ENCODE measurements at regions not wholly inside any gene's neighbourhood (a gene's known extent, or its start where the extent isn't known, plus 50 kb on each side); places are given as distances from the start of the nearest gene placed in this dataset.

DNA sequence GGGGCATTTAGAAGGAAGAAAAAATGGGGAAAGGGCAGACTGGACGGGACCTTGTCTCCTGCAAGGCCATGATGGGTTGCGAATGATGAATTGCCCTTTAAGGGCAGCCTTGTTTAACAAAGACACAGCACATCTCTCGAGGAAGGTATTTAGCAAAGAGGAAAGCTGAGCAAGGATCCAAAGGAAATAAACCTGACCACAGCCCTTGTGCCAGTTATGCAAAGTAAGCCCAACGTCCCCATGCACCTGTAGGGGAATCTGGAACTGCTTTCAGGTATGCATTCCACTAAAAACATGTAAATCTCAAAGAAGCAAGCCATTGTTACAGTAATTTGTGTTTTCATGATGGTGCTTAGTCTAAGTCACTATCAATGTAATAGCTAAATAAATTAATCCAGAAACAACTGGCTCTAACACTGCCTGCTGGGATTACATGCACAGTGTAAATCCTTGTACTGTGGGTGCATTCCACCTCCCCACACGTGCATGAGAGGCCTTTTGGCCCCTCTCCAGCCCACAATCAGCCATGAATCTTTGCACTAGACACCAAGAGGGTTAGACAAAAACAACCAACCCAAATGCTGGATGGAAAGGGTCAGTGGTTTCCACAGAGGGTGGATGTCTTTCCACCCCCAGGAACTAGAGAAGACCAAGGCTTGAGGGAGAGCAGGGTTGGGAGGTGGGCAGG is 228.8 kb upstream of the KAZN start:
- Histone ChIP-seq H3K4me3 (no peak overlapping the region), H3K4me1 (peaks cover 0 to 3% of the 10 kb centered on the region in 2 donors), H3K27ac (no peak overlapping the region), H3K9me3 (no peaks in the 10 kb centered on the region), H3K36me3 (no peaks in the 10 kb centered on the region), H3K27me3 (peaks cover 0 to 16% of the 10 kb centered on the region in 2 donors)
- no peak for ATAC-seq
- intact Hi-C loops (cut with DNase I) = no loop called here
- TF ChIP-seq, protein P1, sequence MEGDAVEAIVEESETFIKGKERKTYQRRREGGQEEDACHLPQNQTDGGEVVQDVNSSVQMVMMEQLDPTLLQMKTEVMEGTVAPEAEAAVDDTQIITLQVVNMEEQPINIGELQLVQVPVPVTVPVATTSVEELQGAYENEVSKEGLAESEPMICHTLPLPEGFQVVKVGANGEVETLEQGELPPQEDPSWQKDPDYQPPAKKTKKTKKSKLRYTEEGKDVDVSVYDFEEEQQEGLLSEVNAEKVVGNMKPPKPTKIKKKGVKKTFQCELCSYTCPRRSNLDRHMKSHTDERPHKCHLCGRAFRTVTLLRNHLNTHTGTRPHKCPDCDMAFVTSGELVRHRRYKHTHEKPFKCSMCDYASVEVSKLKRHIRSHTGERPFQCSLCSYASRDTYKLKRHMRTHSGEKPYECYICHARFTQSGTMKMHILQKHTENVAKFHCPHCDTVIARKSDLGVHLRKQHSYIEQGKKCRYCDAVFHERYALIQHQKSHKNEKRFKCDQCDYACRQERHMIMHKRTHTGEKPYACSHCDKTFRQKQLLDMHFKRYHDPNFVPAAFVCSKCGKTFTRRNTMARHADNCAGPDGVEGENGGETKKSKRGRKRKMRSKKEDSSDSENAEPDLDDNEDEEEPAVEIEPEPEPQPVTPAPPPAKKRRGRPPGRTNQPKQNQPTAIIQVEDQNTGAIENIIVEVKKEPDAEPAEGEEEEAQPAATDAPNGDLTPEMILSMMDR (IDR thresholded peaks at IDR 0.05) = no peak
- no peak for DNase-seq

DNA sequence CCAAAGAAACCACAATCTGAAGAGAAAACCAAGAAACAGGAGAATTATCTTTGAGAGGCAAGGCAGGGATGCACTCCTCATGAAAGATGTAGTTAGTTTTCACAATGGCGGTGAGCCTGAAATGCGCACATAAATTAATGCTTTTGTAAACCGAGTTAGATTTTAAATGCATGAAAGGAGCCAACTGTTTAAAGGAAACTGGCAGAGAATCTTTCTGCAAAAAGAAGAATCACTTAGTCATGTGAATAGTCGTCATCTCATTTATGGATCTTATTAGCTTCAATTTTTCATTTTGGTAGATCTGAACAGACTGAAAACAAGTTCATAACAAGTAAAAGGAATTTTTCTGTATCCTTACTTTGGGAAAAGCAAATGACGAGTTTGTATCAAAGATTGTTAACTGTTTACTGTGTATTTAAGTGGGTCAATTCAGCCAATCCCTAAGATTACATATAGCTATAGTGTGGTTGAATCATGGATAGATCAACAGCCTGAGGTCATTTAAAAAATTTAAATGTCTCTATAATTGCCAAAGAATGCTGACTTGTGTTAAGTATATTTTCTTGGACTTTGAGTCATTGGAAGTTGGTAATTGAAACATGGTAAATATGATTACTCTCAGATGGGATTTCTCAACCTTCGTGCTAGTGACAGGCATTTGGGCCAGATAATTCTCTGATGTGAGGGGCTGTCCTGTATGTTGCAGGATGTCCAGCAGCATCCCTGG is 226.6 kb upstream of the KAZN start:
- no peak for ATAC-seq
- DNase-seq = peak in 2 of 4 donors; percentile 27 to 32
- H3K9me3 ChIP-seq = no peaks in the 10 kb centered on the region
- H3K27me3 ChIP-seq = peaks cover 0 to 16% of the 10 kb centered on the region in 2 donors
- no peak overlapping the region for H3K27ac ChIP-seq
- no peaks in the 10 kb centered on the region for H3K36me3 ChIP-seq
- no peak overlapping the region for H3K4me3 ChIP-seq
- TF ChIP-seq, protein P1 (IDR thresholded peaks at IDR 0.05) = no peak
- H3K4me1 ChIP-seq = no peaks in the 10 kb centered on the region
- intact Hi-C loops (cut with DNase I) = no loop called here

DNA sequence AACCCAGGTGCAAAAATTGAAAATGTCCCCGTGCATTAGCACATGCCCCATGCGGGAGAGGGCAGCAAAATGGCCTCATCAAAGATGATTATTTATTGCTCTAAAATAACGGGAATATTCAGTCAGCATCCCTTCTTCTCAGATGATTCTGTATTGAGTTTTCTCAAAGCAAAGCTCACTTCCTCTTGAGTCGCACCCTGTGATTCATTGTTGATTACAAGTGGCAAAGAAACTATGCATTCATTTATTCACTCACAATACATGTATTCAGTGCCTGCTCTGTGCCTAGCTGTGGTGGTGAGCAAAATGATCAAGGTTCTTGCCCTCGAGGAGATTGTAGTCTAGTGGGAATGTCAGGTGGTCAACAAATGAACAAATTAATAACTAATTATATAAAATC is 226.0 kb upstream of the KAZN start:
- Histone ChIP-seq H3K4me3 (no peak overlapping the region), H3K4me1 (no peaks in the 10 kb centered on the region), H3K9me3 (no peaks in the 10 kb centered on the region), H3K27ac (no peak overlapping the region), H3K36me3 (no peaks in the 10 kb centered on the region), H3K27me3 (peaks cover 0 to 10% of the 10 kb centered on the region in 2 donors)
- TF ChIP-seq, protein P1 (IDR thresholded peaks at IDR 0.05) = no peak
- ATAC-seq (no peak), DNase-seq (no peak)
- intact Hi-C loops (cut with DNase I) = no loop called here

DNA sequence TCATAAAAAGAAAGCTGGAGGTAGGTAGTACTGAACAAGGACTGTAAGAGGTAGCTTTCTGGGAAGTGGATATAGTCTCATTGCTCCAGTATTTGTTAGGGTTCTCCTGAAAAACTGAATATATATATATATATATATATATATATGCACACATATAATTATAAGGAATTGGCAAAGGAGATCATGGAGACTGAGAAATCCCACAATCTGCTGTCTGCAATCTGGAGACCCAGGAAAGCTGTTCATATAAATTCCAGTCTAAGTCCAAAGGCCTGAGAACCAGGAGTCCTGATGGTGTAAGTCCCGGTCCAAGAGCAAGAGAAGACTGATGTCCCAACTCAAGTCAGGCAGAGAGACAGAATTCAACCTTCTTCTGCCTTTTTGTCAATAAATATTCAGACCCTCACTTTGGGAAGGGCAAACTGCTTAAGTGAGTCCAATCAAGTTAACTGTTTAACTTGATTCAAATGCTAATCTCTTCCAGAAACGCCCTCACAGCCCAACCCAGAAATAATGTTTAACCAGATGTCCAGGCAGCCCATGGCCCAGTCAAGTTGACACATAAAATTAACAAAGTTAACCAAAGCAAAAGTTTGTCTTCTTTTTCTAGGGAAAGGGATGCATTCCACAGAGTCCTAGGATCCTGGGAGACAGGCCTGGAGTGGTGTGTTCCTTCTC is 225.3 kb upstream of the KAZN start:
- intact Hi-C loops (cut with DNase I) = no loop called here
- no peaks in the 10 kb centered on the region for H3K36me3 ChIP-seq
- ATAC-seq = no peak
- H3K4me1 ChIP-seq = no peaks in the 10 kb centered on the region
- TF ChIP-seq, protein P1 (IDR thresholded peaks at IDR 0.05) = no peak
- H3K27me3 ChIP-seq = peaks cover 0 to 5% of the 10 kb centered on the region in 2 donors
- no peak for DNase-seq
- H3K27ac ChIP-seq = no peak overlapping the region
- no peak overlapping the region for H3K4me3 ChIP-seq
- H3K9me3 ChIP-seq = no peaks in the 10 kb centered on the region

DNA sequence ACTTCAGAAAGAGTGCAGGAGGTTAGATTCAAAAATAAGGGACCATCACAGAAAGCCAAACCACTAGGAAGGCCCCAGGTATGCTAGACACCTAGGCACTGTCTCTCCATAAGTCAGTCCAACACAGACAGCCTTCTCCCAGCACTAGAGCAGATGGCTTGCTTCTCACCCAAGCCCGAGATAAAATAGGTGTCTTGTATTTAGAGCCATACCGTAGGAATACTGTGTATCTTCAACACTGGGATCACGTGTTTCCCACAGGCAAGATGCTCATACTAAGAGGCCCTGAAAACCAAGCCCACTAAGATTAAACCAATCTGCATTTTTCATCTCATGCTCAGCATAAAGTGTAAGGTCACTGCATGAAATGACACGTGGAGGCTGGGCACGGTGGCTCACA is 223.3 kb upstream of the KAZN start:
- no peak overlapping the region for H3K4me3 ChIP-seq
- H3K4me1 ChIP-seq = no peaks in the 10 kb centered on the region
- no peak overlapping the region for H3K27ac ChIP-seq
- intact Hi-C loops (cut with DNase I) = no loop called here
- TF ChIP-seq, protein P1 (IDR thresholded peaks at IDR 0.05) = no peak
- no peaks in the 10 kb centered on the region for H3K36me3 ChIP-seq
- H3K27me3 ChIP-seq = no peaks in the 10 kb centered on the region
- DNase-seq (no peak), ATAC-seq (no peak)
- peaks cover 0 to 15% of the 10 kb centered on the region in 2 donors for H3K9me3 ChIP-seq
